Esophagus squamous epithelium (tissue), 5 donors: ENCODE measurements at regions not wholly inside any gene's neighbourhood (a gene's known extent, or its start where the extent isn't known, plus 50 kb on each side); places are given as distances from the start of the nearest gene placed in this dataset.

ENCODE experiments used
- DNase-seq: peaks from one replicate; lab custom pipeline; 2025; lab: John Stamatoyannopoulos, UW
- H3K27ac ChIP-seq, 4 donors: fragments of 200-600 bp; sonication (generic); one replicate each; pipeline ENCODE4 v1.5.1; 2016 to 2019; ENCODE audit warnings: mild to moderate bottlenecking in 1 of 4
- H3K27me3 ChIP-seq, 4 donors: fragments of 200-600 bp; sonication (generic); 1 replicate in 3 of 4; 2 replicates in 1 of 4; pipeline versions ENCODE4 v1.5.1 to v1.6.0; 2017 to 2021; ENCODE audit warnings: antibody characterized with exemption in 1 of 4
- H3K36me3 ChIP-seq, 3 donors: fragments of 200-600 bp; sonication (generic); one replicate each; pipeline ENCODE4 v1.5.1; 2016 to 2019
- H3K4me1 ChIP-seq, 3 donors: fragments of 200-600 bp; sonication (generic); one replicate each; pipeline ENCODE4 v1.5.1; 2017 to 2019
- H3K4me3 ChIP-seq, 4 donors: fragments of 200-600 bp; sonication (generic); 1 replicate in 3 of 4; 2 replicates in 1 of 4; pipeline ENCODE4 v1.5.1; 2016 to 2019; ENCODE audit warnings: mild to moderate bottlenecking in 2 of 4, moderate library complexity in 1 of 4
- H3K9me3 ChIP-seq, 3 donors: fragments of 200-600 bp; sonication (generic); one replicate each; pipeline ENCODE4 v1.5.1; 2016 to 2019
- POLR2A ChIP-seq, 4 donors: fragments of 450-650 bp; IDR thresholded peaks; one replicate each; pipeline ENCODE4 v1.6.1; 2017; ENCODE audit warnings: antibody characterized with exemption in 4 of 4, mild to moderate bottlenecking in 4 of 4, moderate library complexity in 3 of 4
- WGBS, 2 donors: methylation state at CpG; one replicate each; pipeline ENCODE4 v1.1.5; 2018; 5-methylcytosine and 5-hydroxymethylcytosine counted together
- intact Hi-C: fragments of 100-400 bp; cut with DNase I; formaldehyde crosslinking; loops from one replicate; pipeline ENCODE4 v1.15.0; 2022
- TF ChIP-seq, protein P1 (sequence below), 6 experiments: fragments of 450-650 bp in 4 of 6; fragments of 200-600 bp in 2 of 6; sonication (generic) in 2 of 6; IDR thresholded peaks; one replicate each; pipeline ENCODE4 v1.5.1; 2016 to 2019; ENCODE audit warnings: antibody characterized with exemption in 6 of 6, mild to moderate bottlenecking in 4 of 6, moderate library complexity in 4 of 6
- donor health status: DM: yes; HTN: yes; CAD: no.

DNA sequence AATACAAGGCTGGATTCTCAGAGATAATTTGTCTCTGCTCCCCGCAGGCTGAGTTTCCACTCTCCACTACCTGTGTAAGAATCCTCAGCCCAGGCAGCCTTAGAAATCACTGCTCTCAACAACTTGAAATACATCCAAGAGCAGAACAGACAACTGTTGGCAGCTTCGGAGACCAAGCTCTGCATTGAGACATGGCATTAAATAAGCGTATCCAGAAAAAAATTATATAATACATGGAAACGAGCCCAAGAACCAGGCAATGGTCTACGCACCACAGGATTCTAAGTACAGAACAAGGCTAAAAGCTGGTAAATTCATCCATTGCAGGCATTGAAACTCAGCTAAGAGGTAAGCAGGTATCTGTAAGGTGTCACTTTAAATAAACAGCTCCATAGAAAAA lies 165.5 kb upstream of the DIO3 start:
- WGBS, 2 donors = 80 to 88% methylated on average over 5 of the region's 5 CpGs
- no peak for DNase-seq
- no peak overlapping the region for H3K27ac ChIP-seq

DNA sequence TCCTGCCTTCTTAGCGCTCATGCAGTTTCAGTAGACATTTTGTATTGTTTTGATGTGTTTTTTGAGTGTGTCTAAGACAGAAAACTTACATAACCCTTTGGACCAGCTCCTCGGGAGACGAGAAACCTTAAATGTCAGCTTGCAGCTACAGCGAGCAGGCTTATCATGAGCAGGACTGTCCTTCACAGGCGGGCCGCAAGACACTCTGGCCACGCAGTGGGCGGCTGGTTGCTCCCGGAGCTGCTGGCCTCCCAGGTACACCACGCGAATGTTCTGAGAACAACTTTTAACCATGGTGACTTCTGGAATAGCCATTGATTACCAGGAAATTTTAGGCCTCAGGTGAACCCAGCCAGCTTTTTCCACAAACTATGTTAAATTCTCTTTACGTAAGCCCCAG lies 164.1 kb upstream of the DIO3 start:
- 81 to 91% methylated on average over 9 to 11 of the region's 12 CpGs for WGBS, 2 donors
- DNase-seq = no peak
- Histone ChIP-seq H3K4me1 (peaks cover 0 to 15% (median 0%) of the 10 kb centered on the region in 3 donors), H3K9me3 (peaks cover 0 to 3% (median 0%) of the 10 kb centered on the region in 3 donors), H3K27ac (no peak overlapping the region), H3K36me3 (no peaks in the 10 kb centered on the region), H3K27me3 (peaks cover 0 to 16% (median 0%) of the 10 kb centered on the region in 4 donors), H3K4me3 (no peak overlapping the region)
- TF ChIP-seq, protein P1, sequence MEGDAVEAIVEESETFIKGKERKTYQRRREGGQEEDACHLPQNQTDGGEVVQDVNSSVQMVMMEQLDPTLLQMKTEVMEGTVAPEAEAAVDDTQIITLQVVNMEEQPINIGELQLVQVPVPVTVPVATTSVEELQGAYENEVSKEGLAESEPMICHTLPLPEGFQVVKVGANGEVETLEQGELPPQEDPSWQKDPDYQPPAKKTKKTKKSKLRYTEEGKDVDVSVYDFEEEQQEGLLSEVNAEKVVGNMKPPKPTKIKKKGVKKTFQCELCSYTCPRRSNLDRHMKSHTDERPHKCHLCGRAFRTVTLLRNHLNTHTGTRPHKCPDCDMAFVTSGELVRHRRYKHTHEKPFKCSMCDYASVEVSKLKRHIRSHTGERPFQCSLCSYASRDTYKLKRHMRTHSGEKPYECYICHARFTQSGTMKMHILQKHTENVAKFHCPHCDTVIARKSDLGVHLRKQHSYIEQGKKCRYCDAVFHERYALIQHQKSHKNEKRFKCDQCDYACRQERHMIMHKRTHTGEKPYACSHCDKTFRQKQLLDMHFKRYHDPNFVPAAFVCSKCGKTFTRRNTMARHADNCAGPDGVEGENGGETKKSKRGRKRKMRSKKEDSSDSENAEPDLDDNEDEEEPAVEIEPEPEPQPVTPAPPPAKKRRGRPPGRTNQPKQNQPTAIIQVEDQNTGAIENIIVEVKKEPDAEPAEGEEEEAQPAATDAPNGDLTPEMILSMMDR (IDR thresholded peaks at IDR 0.05) = no peak
- TF ChIP-seq POLR2A (IDR thresholded peaks at IDR 0.05) = no peak
- intact Hi-C loops = no loop called here

More for the DNA sequence above, 165.5 kb upstream of the DIO3 start:
- Histone ChIP-seq H3K27me3 (peaks cover 0 to 12% (median 0%) of the 10 kb centered on the region in 4 donors), H3K4me1 (peaks cover 0 to 8% (median 0%) of the 10 kb centered on the region in 3 donors), H3K36me3 (no peaks in the 10 kb centered on the region), H3K4me3 (no peak overlapping the region), H3K9me3 (peaks cover 0 to 4% (median 0%) of the 10 kb centered on the region in 3 donors)
- intact Hi-C loops = no loop called here
- no peak for TF ChIP-seq POLR2A (IDR thresholded peaks at IDR 0.05)
- TF ChIP-seq, protein P1 (IDR thresholded peaks at IDR 0.05) = no peak

DNA sequence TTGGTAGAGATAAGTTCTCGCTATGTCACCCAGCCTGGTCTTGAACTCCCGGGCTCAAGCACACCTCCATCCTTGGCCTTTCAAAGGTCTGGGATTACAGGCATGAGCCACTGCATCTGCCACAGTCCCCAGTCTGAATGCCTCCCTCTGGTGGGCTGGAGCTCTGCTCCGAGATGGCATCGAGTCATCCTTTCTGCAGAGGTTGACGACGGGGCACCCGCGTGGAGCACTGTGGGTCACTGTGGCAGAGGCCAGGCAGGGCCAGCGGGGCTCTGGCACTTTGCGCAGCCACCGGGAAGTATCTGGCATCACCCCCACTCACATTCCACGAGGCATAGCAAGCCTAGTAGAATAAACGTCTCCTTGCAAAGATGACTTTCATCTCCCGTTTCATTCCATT lies 163.3 kb upstream of the DIO3 start:
- TF ChIP-seq, protein P1 (IDR thresholded peaks at IDR 0.05) = no peak
- no peak for TF ChIP-seq POLR2A (IDR thresholded peaks at IDR 0.05)
- Histone ChIP-seq H3K9me3 (no peaks in the 10 kb centered on the region), H3K36me3 (no peaks in the 10 kb centered on the region), H3K4me3 (no peak overlapping the region), H3K27ac (no peak overlapping the region), H3K4me1 (peaks cover 0 to 15% (median 0%) of the 10 kb centered on the region in 3 donors), H3K27me3 (peaks cover 0 to 16% (median 0%) of the 10 kb centered on the region in 4 donors)
- intact Hi-C loops = no loop called here
- DNase-seq = no peak
- 72 to 75% methylated on average over 4 to 9 of the region's 14 CpGs for WGBS, 2 donors

DNA sequence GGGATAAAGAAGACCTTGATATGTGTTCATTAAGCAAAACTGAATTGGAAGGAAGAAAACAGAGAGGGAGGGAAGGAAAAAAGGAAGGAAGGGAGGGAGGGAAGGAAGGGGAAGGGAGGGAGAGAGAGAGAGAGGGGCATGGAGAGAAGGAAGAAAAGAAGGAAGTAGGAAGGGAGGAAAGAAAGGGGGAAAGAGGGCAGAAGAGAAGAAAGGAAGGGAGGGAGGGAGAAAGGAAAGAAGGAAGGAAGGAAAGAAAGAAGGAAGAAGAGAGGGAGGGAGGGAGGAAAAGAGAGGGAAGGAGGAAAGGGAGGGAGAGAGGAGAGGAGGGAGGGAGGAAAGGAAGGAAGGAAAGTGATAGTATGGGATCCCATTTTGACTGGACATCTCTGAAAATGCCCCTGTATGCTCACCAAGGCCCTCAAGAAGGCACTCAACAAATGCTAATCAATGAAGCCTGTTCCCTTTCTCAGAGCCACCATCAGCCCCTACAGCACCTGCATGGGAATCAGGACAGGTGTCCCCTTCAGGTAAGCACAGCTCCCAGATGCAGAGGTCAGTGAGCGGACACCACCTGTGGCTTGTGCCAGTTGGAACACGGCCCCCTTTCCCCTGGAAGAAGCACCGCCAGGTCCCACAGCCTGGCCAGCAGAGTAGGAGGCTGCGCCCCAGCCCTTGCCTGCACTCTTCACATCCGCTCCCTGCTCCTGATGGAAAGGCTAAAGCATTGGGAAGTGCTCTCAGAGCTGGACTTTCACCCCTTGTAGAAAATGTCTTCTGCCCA lies 161.4 kb upstream of the DIO3 start:
- intact Hi-C loops = no loop called here
- no peak for DNase-seq
- H3K4me1 ChIP-seq = peaks cover 0 to 17% (median 0%) of the 10 kb centered on the region in 3 donors
- H3K36me3 ChIP-seq = no peaks in the 10 kb centered on the region
- no peaks in the 10 kb centered on the region for H3K9me3 ChIP-seq
- H3K27ac ChIP-seq = peak overlapping the region in 1 of 4 donors; percentile 58
- TF ChIP-seq POLR2A (IDR thresholded peaks at IDR 0.05) = no peak
- TF ChIP-seq, protein P1 (IDR thresholded peaks at IDR 0.05) = no peak
- 88 to 97% methylated on average over 5 of the region's 5 CpGs for WGBS, 2 donors
- no peak overlapping the region for H3K4me3 ChIP-seq
- peaks cover 0 to 22% (median 0%) of the 10 kb centered on the region in 4 donors for H3K27me3 ChIP-seq

DNA sequence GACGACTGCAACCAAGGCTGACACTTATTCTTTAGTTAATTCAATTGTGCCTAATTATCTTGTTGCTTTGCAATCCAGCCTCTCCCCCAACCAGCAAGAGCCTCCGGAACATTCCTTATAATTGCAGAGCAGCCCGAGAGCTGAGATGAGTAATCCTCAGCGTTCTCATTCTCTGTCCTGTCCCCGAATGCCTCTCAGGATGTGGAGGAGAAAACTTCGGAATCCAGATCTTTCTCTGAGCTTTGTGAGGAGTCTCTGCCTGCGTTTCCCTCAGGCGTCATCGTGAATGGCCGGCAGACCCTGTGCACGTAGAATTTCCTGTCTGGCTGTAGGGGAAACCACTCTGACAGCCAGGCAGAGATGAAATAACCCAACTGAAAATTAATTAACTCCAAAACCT lies 160.5 kb upstream of the DIO3 start:
- no peak for TF ChIP-seq POLR2A (IDR thresholded peaks at IDR 0.05)
- TF ChIP-seq, protein P1 (IDR thresholded peaks at IDR 0.05) = no peak

More for the DNA sequence above, 160.5 kb upstream of the DIO3 start:
- H3K4me3 ChIP-seq = no peak overlapping the region
- no peaks in the 10 kb centered on the region for H3K36me3 ChIP-seq
- no peaks in the 10 kb centered on the region for H3K9me3 ChIP-seq
- peaks cover 0 to 20% (median 0%) of the 10 kb centered on the region in 3 donors for H3K4me1 ChIP-seq
- H3K27me3 ChIP-seq = peaks cover 0 to 22% (median 0%) of the 10 kb centered on the region in 4 donors
- intact Hi-C loops = no loop called here
- peak overlapping the region in 3 of 4 donors; percentile 12 to 58 (median 25) for H3K27ac ChIP-seq
- 25 to 36% methylated on average over 6 to 11 of the region's 11 CpGs for WGBS, 2 donors
- no peak for DNase-seq
